ENCODE measurements at regions not wholly inside any gene's neighbourhood (a gene's known extent, or its start where the extent isn't known, plus 50 kb on each side); places are given as distances from the start of the nearest gene placed in this dataset.
A peak's percentile ranks its signal among the peaks of the same experiment; 100 is the strongest.
"Not testable (repeated sequence)": the region's sequence is repeated elsewhere in the genome, so short reads cannot be mapped to it uniquely, and the experiment has no call there.

- DNase-seq = peak; percentile 1
Observed at GRCh38 chr13:88622362-88622973, 951.3 kb downstream of the SLITRK5 start.

GRCh38 chr13:88623150-88623549 is 952.0 kb downstream of the SLITRK5 start:
- no peak for DNase-seq

GRCh38 chr13:88627071-88627470 is 955.9 kb downstream of the SLITRK5 start:
- DNase-seq = no peak

DNA sequence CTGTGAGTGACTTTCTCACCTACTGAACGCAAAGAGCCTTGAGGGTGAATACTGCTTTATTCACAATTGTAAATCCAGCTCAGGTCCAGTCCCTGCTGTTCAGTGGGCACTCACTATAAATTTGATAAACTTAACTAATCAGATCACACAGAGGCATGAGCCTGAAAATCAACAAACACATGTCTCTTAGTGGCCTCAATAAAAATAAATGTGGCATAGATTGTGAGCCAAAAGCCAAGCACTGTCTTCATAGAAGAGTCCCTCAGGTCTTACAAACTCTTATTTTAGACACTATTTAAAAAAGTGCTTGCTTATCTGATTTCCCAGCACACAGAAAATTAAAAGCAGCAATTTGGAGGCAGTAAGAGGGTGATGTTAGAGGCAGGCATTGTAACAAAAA is 957.7 kb downstream of the SLITRK5 start:
- no peak for DNase-seq

DNA sequence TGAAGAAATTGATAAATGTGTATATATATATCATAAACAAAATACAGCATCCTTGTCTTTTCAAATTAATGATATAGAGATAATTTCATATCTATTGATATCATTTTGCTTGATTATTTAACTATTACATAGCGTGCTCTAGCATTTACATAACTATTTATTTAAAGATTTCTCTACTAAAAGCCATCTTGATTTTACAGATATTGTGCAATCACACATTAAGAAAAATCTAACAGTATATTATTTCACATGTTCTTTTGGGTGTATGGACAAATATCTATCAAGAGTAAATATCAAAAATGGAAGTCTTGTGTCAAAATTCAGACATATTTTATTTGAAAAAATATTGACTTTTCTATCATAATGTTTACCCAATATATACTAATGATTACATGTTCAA is 966.8 kb downstream of the SLITRK5 start:
- DNase-seq = no peak

GRCh38 chr13:88643233-88643632 is 972.1 kb downstream of the SLITRK5 start:
- no peak for DNase-seq

DNA sequence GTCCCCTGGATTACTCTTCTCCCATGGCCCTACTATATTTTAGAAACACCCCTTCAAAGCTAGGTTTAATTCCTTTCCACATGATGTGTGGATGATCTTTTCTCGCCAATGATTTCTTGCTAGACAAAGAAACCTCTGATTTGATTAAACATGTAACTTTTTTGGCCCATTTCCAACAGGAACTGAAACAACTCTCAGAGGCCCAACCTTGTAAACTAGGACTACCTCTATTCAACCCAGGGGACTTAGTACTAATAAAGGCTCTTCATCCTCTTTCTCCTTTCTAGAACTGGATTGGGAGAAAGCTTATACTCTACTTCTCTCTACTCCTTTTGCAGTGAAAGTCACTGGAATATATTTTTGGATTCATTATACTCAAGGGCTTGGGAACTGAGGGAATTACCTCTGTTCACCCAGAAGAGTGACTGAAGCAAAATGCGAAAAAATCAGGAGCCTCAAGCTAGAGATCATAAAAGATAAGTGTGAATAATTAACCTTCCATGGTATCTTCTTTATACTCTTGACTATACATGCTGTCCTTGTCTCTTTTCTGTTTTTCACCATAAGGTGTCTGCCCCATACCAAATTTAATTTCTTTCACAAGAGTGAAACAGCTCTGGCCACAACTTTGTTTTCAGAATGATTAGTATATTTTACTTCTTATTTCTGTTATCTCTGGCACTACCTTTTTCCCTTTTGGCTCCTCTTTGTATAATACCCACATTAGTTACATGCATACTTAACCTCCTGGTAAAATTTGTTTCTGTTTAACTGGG is 977.6 kb downstream of the SLITRK5 start:
- DNase-seq = no peak

GRCh38 chr13:88649855-88650254 is 978.7 kb downstream of the SLITRK5 start:
- DNase-seq = no peak

- DNase-seq = no peak
Observed at GRCh38 chr13:88651531-88651930, 980.4 kb downstream of the SLITRK5 start.

DNA sequence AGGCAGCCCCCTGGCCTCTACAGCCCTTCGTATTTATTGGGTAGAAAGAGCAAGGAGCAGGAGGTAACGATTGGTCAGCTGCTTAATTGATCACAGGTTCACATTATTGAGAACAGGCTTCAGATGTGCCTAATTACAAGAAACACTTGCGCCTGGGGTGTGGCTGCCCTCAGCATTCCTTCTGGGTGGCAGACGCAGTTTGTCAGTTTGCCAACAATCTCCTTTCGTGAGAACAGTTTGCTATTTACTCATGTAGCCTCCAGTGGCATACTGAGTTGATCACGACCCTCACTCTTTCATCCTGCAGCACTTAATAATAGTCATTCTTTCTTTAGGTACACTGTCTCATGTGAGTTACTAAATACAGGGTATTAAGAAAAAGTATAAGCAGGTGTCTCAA is 985.6 kb downstream of the SLITRK5 start:
- no peak for DNase-seq

DNA sequence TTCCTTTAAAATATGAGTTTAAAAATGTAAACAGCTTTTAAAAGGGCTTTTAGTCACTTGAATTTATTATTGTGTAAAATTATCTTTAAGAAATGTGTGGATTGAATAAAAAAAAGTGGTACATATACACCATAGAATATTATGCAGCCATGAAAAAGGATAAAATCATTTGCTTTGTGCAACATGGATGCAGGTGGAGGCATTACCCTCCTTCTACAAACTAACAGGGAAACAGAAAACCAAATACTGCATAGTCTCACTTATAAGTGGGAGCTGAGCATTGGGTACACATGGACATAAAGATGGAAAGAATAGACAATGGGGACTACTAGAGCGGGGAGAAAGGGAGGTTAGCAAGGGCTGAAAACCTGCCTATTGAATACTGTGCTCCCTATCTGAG is 999.3 kb downstream of the SLITRK5 start:
- no peak for DNase-seq

GRCh38 chr13:88674841-88675240 is 1003.7 kb downstream of the SLITRK5 start:
- DNase-seq = no peak

DNA sequence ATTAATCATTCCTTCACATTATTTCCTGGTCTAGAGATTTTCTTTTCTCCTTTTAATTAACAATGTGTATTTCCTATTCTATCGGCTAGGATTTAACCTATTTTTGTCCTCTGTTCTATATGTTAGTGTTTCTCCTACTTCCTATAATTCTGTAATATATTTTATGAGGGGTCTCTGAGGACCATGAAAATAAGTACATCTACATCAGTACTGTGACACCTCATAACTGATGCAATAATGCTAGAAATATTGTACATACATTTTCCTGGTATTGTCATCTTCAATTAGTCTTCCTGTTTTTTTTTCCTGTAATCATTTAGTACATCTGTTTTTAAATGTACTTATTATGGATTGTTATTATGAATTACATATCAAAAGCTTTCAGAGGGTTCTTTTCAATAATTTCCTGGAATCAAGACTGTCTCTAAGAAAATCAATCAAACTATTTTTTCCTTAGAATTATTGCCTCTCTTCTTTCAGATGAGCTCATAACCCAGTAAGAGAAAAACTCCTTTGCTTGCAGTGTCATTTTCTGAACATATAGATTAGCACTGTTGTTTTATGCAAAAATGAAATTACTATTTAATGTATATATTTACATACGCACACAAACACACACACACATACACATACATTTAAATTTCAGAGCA is 1004.3 kb downstream of the SLITRK5 start:
- DNase-seq = no peak

DNA sequence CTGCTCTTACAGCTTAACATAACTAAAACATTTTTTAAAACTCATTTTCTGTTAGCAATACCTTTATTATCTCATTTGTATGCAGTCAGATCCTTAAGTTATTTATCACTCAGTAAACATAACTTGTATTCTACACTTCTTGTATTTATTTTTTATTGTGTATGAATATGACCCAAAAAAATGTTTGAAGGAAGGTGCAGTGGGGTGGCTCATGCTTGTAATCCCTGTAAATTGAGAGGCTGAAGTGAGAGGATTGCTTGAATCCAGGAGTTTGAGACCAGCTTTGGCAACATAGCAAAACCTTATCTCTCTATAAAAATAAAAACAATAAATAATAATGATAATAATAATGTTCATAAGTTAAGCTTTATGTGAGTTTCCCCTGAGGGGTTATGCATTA is 1004.8 kb downstream of the SLITRK5 start:
- DNase-seq = no peak

DNA sequence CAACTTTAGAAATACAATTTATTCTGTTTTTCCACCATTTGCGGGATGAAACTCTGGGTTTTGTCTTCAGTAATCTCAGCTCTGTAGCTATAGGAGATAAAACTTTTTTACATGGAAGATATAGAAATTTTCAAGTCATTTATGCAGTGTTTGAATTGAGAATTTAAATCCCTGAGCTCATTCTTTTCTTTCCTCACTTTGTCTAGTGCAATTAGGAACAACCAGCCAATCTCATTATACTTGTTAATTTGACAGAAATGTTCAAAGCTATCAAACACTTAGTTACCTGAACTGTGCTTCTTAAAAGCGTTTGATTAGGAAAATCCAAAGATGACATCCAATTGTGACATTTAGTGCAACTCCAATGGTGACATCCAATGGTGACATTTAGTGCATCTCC is 1014.3 kb downstream of the SLITRK5 start:
- DNase-seq = no peak

GRCh38 chr13:88701551-88701950 is 1030.4 kb downstream of the SLITRK5 start:
- DNase-seq = no peak

GRCh38 chr13:88704600-88705275 is 1033.6 kb downstream of the SLITRK5 start:
- DNase-seq = no peak

- DNase-seq = no peak
Observed at GRCh38 chr13:88707646-88708045, 1036.5 kb downstream of the SLITRK5 start.

DNA sequence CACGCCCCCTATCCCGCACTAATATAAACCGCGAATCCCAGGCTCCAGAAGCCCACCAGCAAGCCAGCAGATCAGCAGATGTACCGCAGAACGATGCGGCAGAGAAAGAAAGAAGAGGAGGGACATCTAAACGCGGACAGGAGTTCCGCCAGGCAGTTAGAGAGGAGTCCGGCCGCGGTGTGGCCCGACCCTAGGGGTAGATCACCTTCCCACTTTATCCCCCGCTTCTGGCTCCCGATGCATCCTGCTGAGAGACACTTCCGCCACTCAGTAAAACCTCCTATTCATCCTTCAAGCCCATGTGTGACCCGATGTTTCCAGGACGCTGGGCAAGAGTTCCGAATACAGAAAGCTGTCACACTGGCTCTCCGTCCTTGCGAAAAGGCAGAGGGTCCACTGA is 1046.8 kb downstream of the SLITRK5 start:
- DNase-seq = no peak

- DNase-seq = no peak
Observed at GRCh38 chr13:88718781-88719180, 1047.6 kb downstream of the SLITRK5 start.

DNA sequence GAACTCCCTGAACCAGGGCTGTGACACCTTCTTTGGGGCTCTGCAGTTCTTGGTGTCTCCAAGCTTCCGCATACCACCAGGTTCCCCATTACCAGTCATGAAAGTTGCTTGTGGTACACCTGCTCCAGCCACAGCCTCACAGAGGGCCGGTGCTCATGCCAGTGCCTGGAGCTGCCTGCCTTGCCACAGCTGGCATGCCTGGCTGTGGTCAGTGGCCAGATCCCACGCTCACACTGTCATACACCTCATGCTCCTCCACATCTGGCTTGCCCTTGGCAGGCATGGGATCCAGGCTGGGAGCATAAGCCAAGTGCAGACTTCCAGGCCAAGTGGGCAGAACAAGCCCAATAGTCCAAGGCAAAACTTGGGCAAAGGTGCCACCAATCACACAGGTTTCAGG is 1054.9 kb downstream of the SLITRK5 start:
- no peak for DNase-seq

- not testable (repeated sequence) for DNase-seq
Observed at GRCh38 chr13:88727236-88727635, 1056.1 kb downstream of the SLITRK5 start.

DNA sequence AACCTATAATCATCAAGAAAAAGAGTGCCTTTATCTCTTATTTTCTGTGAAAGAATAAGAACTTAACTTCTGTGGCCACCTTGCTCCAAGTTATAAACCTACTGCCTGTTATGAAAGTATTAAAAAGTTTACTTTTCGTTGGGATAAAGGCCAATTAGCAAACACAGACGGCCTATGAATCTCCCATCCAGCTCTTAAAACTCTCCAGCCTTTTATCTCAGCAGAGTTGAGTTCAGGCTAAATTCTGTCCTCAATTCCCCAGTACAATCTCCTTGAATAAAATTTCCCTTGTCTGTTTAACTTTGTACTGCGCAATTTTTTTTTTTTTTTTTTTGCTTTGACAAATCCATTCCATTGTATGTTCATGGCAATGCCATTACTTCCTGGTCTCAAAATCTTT is 1058.4 kb downstream of the SLITRK5 start:
- no peak for DNase-seq

- DNase-seq = no peak
Observed at GRCh38 chr13:88736026-88736425, 1064.9 kb downstream of the SLITRK5 start.

All from CD4-positive, alpha-beta T cell treated with Interleukin-6 for 4 hours (primary cell).